Spleen (tissue), 11 donors: ENCODE measurements at regions not wholly inside any gene's neighbourhood (a gene's known extent, or its start where the extent isn't known, plus 50 kb on each side); places are given as distances from the start of the nearest gene placed in this dataset.

ENCODE experiments used
- DNase-seq: peaks from one replicate; pipeline ENCODE4 v3.0.0-alpha.2; 2020
- H3K27ac ChIP-seq, 8 donors: fragments of 200-600 bp; sonication (generic) in 7 of 8; 1 replicate in 4 of 8; 2 replicates in 4 of 8; pipeline versions ENCODE4 v1.5.0 to v1.8.0; 2016 to 2021; ENCODE audit warnings: inconsistent platforms in 4 of 8, mild to moderate bottlenecking in 4 of 8, moderate library complexity in 1 of 8
- H3K27me3 ChIP-seq, 7 donors: fragments of 200-600 bp; sonication (generic) in 6 of 7; replicated peaks in 1 of 7; 1 replicate in 4 of 7; 2 replicates in 3 of 7; pipeline versions ENCODE4 v1.5.0 to v1.8.0; 2016 to 2021; ENCODE audit warnings: inconsistent platforms in 3 of 7, mild to moderate bottlenecking in 1 of 7
- H3K36me3 ChIP-seq, 6 donors: fragments of 200-600 bp; sonication (generic) in 5 of 6; 1 replicate in 4 of 6; 2 replicates in 2 of 6; pipeline versions ENCODE4 v1.5.0 to v1.8.0; 2016 to 2021; ENCODE audit warnings: inconsistent platforms in 2 of 6
- H3K4me1 ChIP-seq, 6 donors: fragments of 200-600 bp; sonication (generic) in 5 of 6; 1 replicate in 3 of 6; 2 replicates in 3 of 6; pipeline versions ENCODE4 v1.5.0 to v1.8.0; 2016 to 2021; ENCODE audit warnings: inconsistent platforms in 3 of 6
- H3K4me3 ChIP-seq, 8 donors: fragments of 200-600 bp; sonication (generic) in 7 of 8; 1 replicate in 4 of 8; 2 replicates in 4 of 8; pipeline versions ENCODE4 v1.5.0 to v1.8.0; 2016 to 2021; ENCODE audit warnings: inconsistent platforms in 4 of 8, mild to moderate bottlenecking in 4 of 8, moderate library complexity in 2 of 8
- H3K9me3 ChIP-seq, 8 donors: fragments of 200-600 bp; sonication (generic) in 7 of 8; 1 replicate in 4 of 8; 2 replicates in 4 of 8; pipeline versions ENCODE4 v1.5.0 to v1.8.0; 2016 to 2021; ENCODE audit warnings: inconsistent platforms in 4 of 8
- CTCF ChIP-seq, 11 experiments: fragments of 200-600 bp in 7 of 11; fragments of 450-650 bp in 4 of 11; sonication (generic) in 4 of 11; IDR thresholded peaks in 8 of 11; conservative IDR thresholded peaks in 3 of 11; 1 replicate in 7 of 11; 2 replicates in 4 of 11; pipeline versions ENCODE4 v1.4.0 to v1.8.0; 2016 to 2021; ENCODE audit warnings: antibody characterized with exemption in 11 of 11, inconsistent platforms in 4 of 11, mild to moderate bottlenecking in 1 of 11
- POLR2A ChIP-seq, 3 donors: fragments of 450-650 bp; IDR thresholded peaks; one replicate each; pipeline ENCODE4 v1.5.1; 2017; ENCODE audit warnings: antibody characterized with exemption in 3 of 3, mild to moderate bottlenecking in 1 of 3
- POLR2AphosphoS5 ChIP-seq, 3 donors: sonication (generic); formaldehyde crosslinking; IDR thresholded peaks; one replicate each; pipeline ENCODE4 v1.5.1; 2017; ENCODE audit warnings: antibody characterized with exemption in 3 of 3
- WGBS, 5 donors: extraction: QIAGEN DNeasy Blood & Tissue Kit in 3 of 5; methylation state at CpG; one replicate each; pipeline versions ENCODE4 v1.1.5 to v1.1.7; 2013 to 2018; 5-methylcytosine and 5-hydroxymethylcytosine counted together
- intact Hi-C: fragments of 100-400 bp; cut with DNase I; formaldehyde crosslinking; loops from one replicate; pipeline ENCODE4 v1.15.0; 2023; ENCODE audit warnings: low total_unique reads
- donor health status: healthy with polysubstance abuse.
- donor health status: DM: no; HTN: no; CAD: no; lungs with moderate emphysema.
- donor health status: DM: no; HTN: no; CAD: no.
- donor health status: Bipolar disorder and iron deficiency.
- donor health status: healthy.
- donor health status: DM: no; HTN: no; CAD: no.
- donor health status: DM: yes; HTN: yes; CAD: no.

- no peaks in the 10 kb centered on the region for H3K27me3 ChIP-seq
- TF ChIP-seq POLR2A (IDR thresholded peaks at IDR 0.05) (no peak), POLR2AphosphoS5 (IDR thresholded peaks at IDR 0.05) (no peak), CTCF (IDR thresholded peaks at IDR 0.05 in 8 of 11, conservative IDR thresholded peaks at IDR 0.05 in 3 of 11) (no peak)
- no peaks in the 10 kb centered on the region for H3K4me1 ChIP-seq
- intact Hi-C loops: no loop called here
- no peak for DNase-seq
- H3K9me3 ChIP-seq: peaks cover 0 to 15% (median 1%) of the 10 kb centered on the region in 8 donors
- H3K36me3 ChIP-seq: no peaks in the 10 kb centered on the region
- H3K4me3 ChIP-seq: no peak overlapping the region
- H3K27ac ChIP-seq: no peak overlapping the region
Measured at GRCh38 chr14:82595466-82595865, 1061.8 kb upstream of the SEL1L start.

GRCh38 chr14:82602794-82603193 is 1069.1 kb upstream of the SEL1L start:
- Histone ChIP-seq H3K27me3 (no peaks in the 10 kb centered on the region), H3K4me3 (no peak overlapping the region), H3K4me1 (no peaks in the 10 kb centered on the region), H3K36me3 (no peaks in the 10 kb centered on the region), H3K9me3 (peaks cover 0 to 33% (median 9%) of the 10 kb centered on the region in 8 donors), H3K27ac (no peak overlapping the region)
- intact Hi-C loops: no loop called here
- 88 to 92% (median 89%) methylated on average over 1 of the region's 1 CpG for WGBS, 5 donors
- TF ChIP-seq CTCF (IDR thresholded peaks at IDR 0.05 in 8 of 11, conservative IDR thresholded peaks at IDR 0.05 in 3 of 11) (no peak), POLR2A (IDR thresholded peaks at IDR 0.05) (no peak), POLR2AphosphoS5 (IDR thresholded peaks at IDR 0.05) (no peak)
- DNase-seq: no peak

- H3K9me3 ChIP-seq: peaks cover 0 to 23% (median 12%) of the 10 kb centered on the region in 8 donors
- no peak overlapping the region for H3K4me3 ChIP-seq
- H3K27ac ChIP-seq: no peak overlapping the region
- intact Hi-C loops: no loop called here
- TF ChIP-seq CTCF (IDR thresholded peaks at IDR 0.05 in 8 of 11, conservative IDR thresholded peaks at IDR 0.05 in 3 of 11): no peak
- no peak for TF ChIP-seq POLR2A (IDR thresholded peaks at IDR 0.05)
- no peak for TF ChIP-seq POLR2AphosphoS5 (IDR thresholded peaks at IDR 0.05)
- H3K36me3 ChIP-seq: no peaks in the 10 kb centered on the region
- H3K4me1 ChIP-seq: no peaks in the 10 kb centered on the region
- no peaks in the 10 kb centered on the region for H3K27me3 ChIP-seq
- DNase-seq: no peak
Measured at GRCh38 chr14:82604819-82605218, 1071.2 kb upstream of the SEL1L start.

- H3K27me3 ChIP-seq: no peaks in the 10 kb centered on the region
- no peak for TF ChIP-seq CTCF (IDR thresholded peaks at IDR 0.05 in 8 of 11, conservative IDR thresholded peaks at IDR 0.05 in 3 of 11)
Measured at GRCh38 chr14:82621881-82622450, 1088.3 kb upstream of the SEL1L start.

More at GRCh38 chr14:82621881-82622450, 1088.3 kb upstream of the SEL1L start:
- no peak overlapping the region for H3K4me3 ChIP-seq
- intact Hi-C loops: no loop called here
- H3K4me1 ChIP-seq: no peaks in the 10 kb centered on the region
- DNase-seq: no peak
- no peak overlapping the region for H3K27ac ChIP-seq
- WGBS, 5 donors: 84 to 90% (median 87%) methylated on average over 9 of the region's 9 CpGs
- no peaks in the 10 kb centered on the region for H3K36me3 ChIP-seq
- peaks cover 0 to 29% (median 15%) of the 10 kb centered on the region in 8 donors for H3K9me3 ChIP-seq
